Endothelial cell of umbilical vein (primary cell): ENCODE measurements at regions not wholly inside any gene's neighbourhood (a gene's known extent, or its start where the extent isn't known, plus 50 kb on each side); places are given as distances from the start of the nearest gene placed in this dataset.

Experiments used
- BruUV-seq: library from RNA; stranded (reverse); fragments of 400-500 nt; replicated peaks from 2 replicates; lab custom pipeline; 2021; lab: Mats Ljungman, UMichigan
- CTCF ChIA-PET: fragments of 300-600, 350-600 bp; sonication (Branson Sonifier 250); formaldehyde crosslinking; loops from one replicate; lab custom pipeline; 2021; ENCODE audit warnings: antibody characterized with exemption, inconsistent platforms; lab: Charles Lee
- POLR2A ChIA-PET: fragments of 300-600, 350-600 bp; sonication (Branson Sonifier 250); formaldehyde crosslinking; loops from one replicate; lab custom pipeline; 2021; ENCODE audit warnings: antibody characterized with exemption, inconsistent platforms; lab: Charles Lee
- DNase-seq: peaks from one replicate; pipeline ENCODE4 v3.0.0-alpha.2; 2011; ENCODE audit warnings: low read depth, low spot score
- FAIRE-seq: peaks from 2 replicates; lab custom pipeline; 2011; peaks lifted over from hg19 to GRCh38; lab: Jason Lieb, UNC
- H2AFZ ChIP-seq: 2 replicates; pipeline ENCODE4 v1.6.0; 2012; ENCODE audit warnings: low read depth, low read length, control low read depth, inconsistent platforms
- H3K27ac ChIP-seq: 2 replicates; pipeline ENCODE4 v1.5.1; 2011; ENCODE audit warnings: low read depth, mild to moderate bottlenecking, control low read depth, low read length, moderate library complexity; ENCODE audit not compliant: insufficient read depth
- H3K27me3 ChIP-seq, 2 experiments: 2 replicates each; pipeline versions ENCODE4 v1.6.0 to v1.6.1; 2011; ENCODE audit warnings: low read length in 2 of 2, mixed read lengths in 1 of 2; ENCODE audit not compliant: control insufficient read depth in 2 of 2, insufficient read depth in 2 of 2
- H3K36me3 ChIP-seq, 2 experiments: 2 replicates in 1 of 2; 3 replicates in 1 of 2; pipeline ENCODE4 v1.5.1; 2011; ENCODE audit warnings: low read length in 2 of 2, mild to moderate bottlenecking in 1 of 2, moderate library complexity in 1 of 2; ENCODE audit not compliant: control insufficient read depth in 2 of 2, insufficient read depth in 2 of 2; ENCODE audit errors: extremely low read depth in 1 of 2
- H3K4me1 ChIP-seq: 3 replicates; pipeline ENCODE4 v1.5.1; 2011; ENCODE audit warnings: mild to moderate bottlenecking, low read length; ENCODE audit not compliant: control insufficient read depth, insufficient read depth; ENCODE audit errors: extremely low read depth
- H3K4me2 ChIP-seq: 2 replicates; pipeline ENCODE4 v1.6.1; 2011; ENCODE audit warnings: low read length, control low read depth, mixed read lengths; ENCODE audit not compliant: insufficient read depth
- H3K4me3 ChIP-seq, 3 experiments: fragments of 200-600 bp in 1 of 3; sonication (generic), shearing (Covaris generic) in 1 of 3; replicated peaks in 1 of 3; 2 replicates each; pipeline ENCODE4 v1.5.1; 2011 to 2016; ENCODE audit warnings: control low read depth in 3 of 3, low read length in 3 of 3, mild to moderate bottlenecking in 2 of 3, inconsistent platforms in 1 of 3, low read depth in 1 of 3, moderate library complexity in 1 of 3; ENCODE audit not compliant: insufficient read depth in 1 of 3
- H3K79me2 ChIP-seq: 2 replicates; pipeline ENCODE4 v1.6.0; 2012; ENCODE audit warnings: low read length, inconsistent platforms; ENCODE audit not compliant: control insufficient read depth, insufficient read depth
- H3K9ac ChIP-seq: replicated peaks from 2 replicates; pipeline ENCODE3; 2011; ENCODE audit warnings: low read length, control low read depth; ENCODE audit not compliant: insufficient read depth; ENCODE audit errors: extremely low read depth
- H3K9me1 ChIP-seq: replicated peaks from 3 replicates; pipeline ENCODE4 v1.6.0; 2011; ENCODE audit warnings: mild to moderate bottlenecking, low read length; ENCODE audit not compliant: control insufficient read depth, insufficient read depth; ENCODE audit errors: extremely low read depth
- H3K9me3 ChIP-seq: replicated peaks from 2 replicates; pipeline ENCODE4 v1.5.1; 2012; ENCODE audit warnings: low read length, inconsistent platforms; ENCODE audit not compliant: control insufficient read depth, insufficient read depth
- H4K20me1 ChIP-seq: replicated peaks from 2 replicates; pipeline ENCODE3; 2011; ENCODE audit warnings: mild to moderate bottlenecking, low read length; ENCODE audit not compliant: control insufficient read depth, insufficient read depth; ENCODE audit errors: extremely low read depth
- EZH2 ChIP-seq: IDR thresholded peaks from 2 replicates; pipeline ENCODE4 v1.6.1; 2012; ENCODE audit warnings: borderline replicate concordance, low read depth, mild to moderate bottlenecking, moderate library complexity, low read length, inconsistent platforms; ENCODE audit not compliant: severe bottlenecking
- GATA2 ChIP-seq: IDR thresholded peaks from 2 replicates; pipeline ENCODE4 v1.7.0; 2011; ENCODE audit warnings: low read depth, mild to moderate bottlenecking, moderate library complexity, mixed read lengths, low read length; ENCODE audit not compliant: insufficient read length, insufficient read depth
- JUN ChIP-seq: IDR thresholded peaks from 2 replicates; pipeline ENCODE4 v1.6.1; 2011; ENCODE audit warnings: borderline replicate concordance, low read depth; ENCODE audit not compliant: insufficient read length, insufficient read depth
- MYC ChIP-seq: IDR thresholded peaks from one replicate; pipeline ENCODE4 v1.6.1; 2011; ENCODE audit warnings: mild to moderate bottlenecking, low read depth, low read length
- dilution Hi-C: fragments of 300-500 bp; cut with MboI; formaldehyde crosslinking; loops from one replicate; pipeline ENCODE4 v1.15.0; 2019; ENCODE audit warnings: low sequenced_read_pairs; ENCODE audit not compliant: extremely low pct_ligation_motif_present
- intact Hi-C: fragments of 100-400 bp; cut with micrococcal nuclease; formaldehyde crosslinking; loops from one replicate; pipeline ENCODE4 v1.10.0; 2022
- TF ChIP-seq, protein P1 (sequence below): IDR thresholded peaks from 2 replicates; pipeline ENCODE4 v1.6.1; 2011; ENCODE audit not compliant: insufficient read depth, insufficient read length

DNA sequence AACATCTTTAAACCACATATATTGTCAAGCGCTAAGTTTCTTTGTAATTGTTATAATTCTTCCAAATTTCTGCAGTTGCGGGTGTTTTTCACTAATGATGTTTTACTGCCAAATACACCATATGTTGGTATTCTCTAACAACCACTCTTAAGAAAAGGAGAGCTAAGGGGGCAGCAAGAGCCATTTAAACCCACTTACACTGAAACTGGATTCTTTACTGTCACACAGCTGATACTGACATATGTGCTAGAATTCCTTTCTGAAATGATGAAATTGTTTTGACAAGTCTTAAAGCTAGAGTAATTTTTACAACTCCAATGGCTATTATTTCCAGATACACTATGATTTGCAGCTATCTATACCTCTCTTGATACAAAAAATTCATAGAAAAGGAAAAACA is 483.1 kb downstream of the CDH11 start:
- Histone ChIP-seq H3K4me3 (no peak overlapping the region), H3K9ac (no peak overlapping the region), H3K4me1 (no peaks in the 10 kb centered on the region), H2AFZ (no peak overlapping the region), H3K27me3 (no peaks in the 10 kb centered on the region), H3K79me2 (no peaks in the 10 kb centered on the region), H3K4me2 (no peak overlapping the region), H3K36me3 (no peaks in the 10 kb centered on the region), H3K27ac (no peak overlapping the region), H3K9me1 (no peaks in the 10 kb centered on the region), H4K20me1 (no peaks in the 10 kb centered on the region), H3K9me3 (no peaks in the 10 kb centered on the region)
- DNase-seq (no peak), FAIRE-seq (no peak)
- BruUV-seq: no TSS peak
- CTCF ChIA-PET: interaction anchor here (0.6 to 1.0 kb wide), 2 partner anchors 32 to 143 kb away, joined by 3 to 4 read pairs; no protein-coding TSS in a partner anchor
- POLR2A ChIA-PET: no interaction called here
- dilution Hi-C loops: no loop called here
- intact Hi-C loops: no loop called here
- TF ChIP-seq MYC (no peak), EZH2 (no peak), GATA2 (no peak), JUN (no peak)
- TF ChIP-seq, protein P1, sequence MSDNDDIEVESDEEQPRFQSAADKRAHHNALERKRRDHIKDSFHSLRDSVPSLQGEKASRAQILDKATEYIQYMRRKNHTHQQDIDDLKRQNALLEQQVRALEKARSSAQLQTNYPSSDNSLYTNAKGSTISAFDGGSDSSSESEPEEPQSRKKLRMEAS: no peak

DNA sequence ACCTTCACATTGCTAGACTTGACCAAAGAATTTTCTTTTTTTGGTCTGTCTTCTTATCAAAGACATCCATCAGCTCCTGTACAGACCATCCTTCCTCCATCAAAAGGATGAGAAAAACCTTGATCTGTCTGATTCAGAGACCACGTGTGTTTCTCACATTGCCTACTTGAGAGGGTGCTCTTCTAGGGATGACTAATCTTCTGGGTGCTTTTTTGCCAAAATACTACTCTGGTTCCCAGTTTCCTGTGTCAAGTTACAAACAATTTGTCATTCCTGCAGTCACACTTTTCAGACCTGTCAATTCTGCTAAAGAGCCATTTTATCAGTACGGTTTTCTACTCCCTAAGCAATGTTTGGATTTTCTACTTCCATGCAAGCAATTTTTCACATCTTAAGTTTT is 492.2 kb downstream of the CDH11 start:
- dilution Hi-C loops: no loop called here
- Histone ChIP-seq H3K27me3 (no peaks in the 10 kb centered on the region), H3K79me2 (no peaks in the 10 kb centered on the region), H3K4me2 (no peak overlapping the region), H3K36me3 (no peaks in the 10 kb centered on the region), H3K4me1 (no peaks in the 10 kb centered on the region), H3K4me3 (no peak overlapping the region), H3K27ac (no peak overlapping the region), H3K9me3 (no peaks in the 10 kb centered on the region), H3K9ac (no peak overlapping the region), H3K9me1 (no peaks in the 10 kb centered on the region), H4K20me1 (no peaks in the 10 kb centered on the region), H2AFZ (no peak overlapping the region)
- FAIRE-seq: no peak
- intact Hi-C loops: no loop called here
- CTCF ChIA-PET: no interaction called here
- no TSS peak for BruUV-seq
- no peak for TF ChIP-seq JUN
- POLR2A ChIA-PET: no interaction called here
- no peak for DNase-seq
